ENCODE measurements at regions not wholly inside any gene's neighbourhood (a gene's known extent, or its start where the extent isn't known, plus 50 kb on each side); places are given as distances from the start of the nearest gene placed in this dataset.

- 26 to 42% (median 41%) methylated on average over 1 of the region's 1 CpG for WGBS, 3 donors
- Histone ChIP-seq H3K36me3 (ENCODE audit: insufficient read depth in 1 of 2, low read depth in 1 of 2) (no peaks in the 10 kb centered on the region), H3K27me3 (ENCODE audit: insufficient read depth in 3 of 3, low read length in 2 of 3) (no peaks in the 10 kb centered on the region), H3K9me3 (no peaks in the 10 kb centered on the region), H3K27ac (no peak overlapping the region), H3K4me1 (no peaks in the 10 kb centered on the region), H3K4me3 (no peak overlapping the region)
- no peak for TF ChIP-seq CTCF (IDR thresholded peaks at IDR 0.05)
- ATAC-seq (no peak), DNase-seq (no peak)
- intact Hi-C loops (cut with DNase I) = no loop called here
Measured at GRCh38 chr3:117480972-117481371, 771.4 kb downstream of the TUSC7 start.

GRCh38 chr3:117483839-117484238 is 774.3 kb downstream of the TUSC7 start:
- Histone ChIP-seq H3K4me1 (no peaks in the 10 kb centered on the region), H3K4me3 (no peak overlapping the region), H3K27me3 (ENCODE audit: insufficient read depth in 3 of 3, low read length in 2 of 3) (no peaks in the 10 kb centered on the region), H3K9me3 (no peaks in the 10 kb centered on the region), H3K36me3 (ENCODE audit: insufficient read depth in 1 of 2, low read depth in 1 of 2) (no peaks in the 10 kb centered on the region), H3K27ac (no peak overlapping the region)
- 86 to 91% (median 89%) methylated on average over 4 of the region's 4 CpGs for WGBS, 3 donors
- no peak for TF ChIP-seq CTCF (IDR thresholded peaks at IDR 0.05)
- intact Hi-C loops (cut with DNase I) = no loop called here
- DNase-seq (no peak), ATAC-seq (no peak)

GRCh38 chr3:117485841-117486240 is 776.3 kb downstream of the TUSC7 start:
- Histone ChIP-seq H3K36me3 (ENCODE audit: insufficient read depth in 1 of 2, low read depth in 1 of 2) (no peaks in the 10 kb centered on the region), H3K4me3 (no peak overlapping the region), H3K4me1 (no peaks in the 10 kb centered on the region), H3K27me3 (ENCODE audit: insufficient read depth in 3 of 3, low read length in 2 of 3) (no peaks in the 10 kb centered on the region), H3K9me3 (no peaks in the 10 kb centered on the region), H3K27ac (no peak overlapping the region)
- intact Hi-C loops (cut with DNase I) = no loop called here
- TF ChIP-seq CTCF (IDR thresholded peaks at IDR 0.05) = no peak
- ATAC-seq = no peak
- DNase-seq = no peak

- intact Hi-C loops (cut with DNase I) = no loop called here
- TF ChIP-seq CTCF (IDR thresholded peaks at IDR 0.05) = no peak
- no peak overlapping the region for H3K4me3 ChIP-seq
- no peaks in the 10 kb centered on the region for H3K9me3 ChIP-seq
- H3K4me1 ChIP-seq = no peaks in the 10 kb centered on the region
- no peaks in the 10 kb centered on the region for H3K27me3 ChIP-seq (ENCODE audit: insufficient read depth in 3 of 3, low read length in 2 of 3)
- ATAC-seq (no peak), DNase-seq (no peak)
- 54 to 57% (median 57%) methylated on average over 5 of the region's 5 CpGs for WGBS, 3 donors
- no peaks in the 10 kb centered on the region for H3K36me3 ChIP-seq (ENCODE audit: insufficient read depth in 1 of 2, low read depth in 1 of 2)
- no peak overlapping the region for H3K27ac ChIP-seq
Measured at GRCh38 chr3:117486719-117487716, 777.4 kb downstream of the TUSC7 start.
